ENCODE measurements at regions not wholly inside any gene's neighbourhood (a gene's known extent, or its start where the extent isn't known, plus 50 kb on each side); places are given as distances from the start of the nearest gene placed in this dataset.

DNA sequence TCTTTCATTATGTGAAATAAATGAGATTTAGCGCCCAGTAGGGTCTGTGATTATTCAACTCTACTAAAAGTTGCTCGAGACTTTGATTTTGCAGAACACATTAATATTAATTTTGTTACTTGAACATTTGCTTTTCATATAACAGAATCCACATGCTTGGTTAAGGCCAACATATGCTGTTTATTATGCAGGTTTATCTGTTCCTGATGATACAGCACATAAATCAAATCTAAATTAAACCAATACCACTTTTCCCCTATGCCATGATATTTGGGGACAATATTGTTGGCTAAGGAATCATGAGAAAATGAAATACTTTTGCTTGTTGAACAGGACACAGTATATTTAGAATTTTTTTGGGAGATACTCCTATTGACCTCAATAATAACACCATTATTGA, 291.1 kb downstream of the USP25 start:
- Histone ChIP-seq H3K4me1 (ENCODE audit: control insufficient read depth in 2 of 2, insufficient read depth in 1 of 2, low read depth in 1 of 2, low read length in 2 of 2) (no peaks in the 10 kb centered on the region), H2BK12ac (ENCODE audit: low read length) (no peak overlapping the region), H4K8ac (ENCODE audit: low read depth, low read length) (no peak overlapping the region), H3K79me1 (ENCODE audit: low read depth, low read length) (no peaks in the 10 kb centered on the region), H3K27ac (replicated peaks; ENCODE audit: low read length) (no peak overlapping the region), H2AFZ (ENCODE audit: low read length) (no peak overlapping the region), H2BK15ac (ENCODE audit: low read length) (no peak overlapping the region), H3K9me3 (replicated peaks in 1 of 2; ENCODE audit: control insufficient read depth in 2 of 2, insufficient read depth in 1 of 2, low read depth in 1 of 2, low read length in 2 of 2) (no peaks in the 10 kb centered on the region), H3K18ac (ENCODE audit: low read length) (no peak overlapping the region), H3K9ac (ENCODE audit: low read depth, low read length, poor library complexity) (no peak overlapping the region), H2BK5ac (ENCODE audit: low read length) (no peak overlapping the region), H3K4me3 (ENCODE audit: low read length in 2 of 2) (no peak overlapping the region), H2BK120ac (ENCODE audit: low read depth, low read length) (no peak overlapping the region), H3K23ac (ENCODE audit: low read depth, low read length, poor library complexity) (no peak overlapping the region), H2AK5ac (ENCODE audit: low read depth, low read length) (no peak overlapping the region), H4K91ac (ENCODE audit: low read depth, low read length, poor library complexity) (no peak overlapping the region), H3K14ac (ENCODE audit: low read length) (no peak overlapping the region), H3K27me3 (ENCODE audit: control insufficient read depth in 3 of 3, insufficient read depth in 3 of 3, low read depth in 1 of 3, low read length in 3 of 3) (no peaks in the 10 kb centered on the region), H3K4ac (ENCODE audit: low read length) (no peak overlapping the region), H3K36me3 (replicated peaks in 1 of 2; ENCODE audit: control insufficient read depth in 2 of 2, insufficient read depth in 2 of 2, low read length in 2 of 2) (no peaks in the 10 kb centered on the region), H3K4me2 (ENCODE audit: insufficient read depth, low read length, poor library complexity, severe bottlenecking) (no peak overlapping the region)
- whole genome bisulfite sequencing, 2 donors (ENCODE audit: extremely low coverage in 2 of 2, insufficient read length in 2 of 2, insufficient replicate concordance in 1 of 2): no CpG with 5 or more reads among the region's 2 CpGs
- no peak for DNase-seq (ENCODE audit: low spot score)

DNA sequence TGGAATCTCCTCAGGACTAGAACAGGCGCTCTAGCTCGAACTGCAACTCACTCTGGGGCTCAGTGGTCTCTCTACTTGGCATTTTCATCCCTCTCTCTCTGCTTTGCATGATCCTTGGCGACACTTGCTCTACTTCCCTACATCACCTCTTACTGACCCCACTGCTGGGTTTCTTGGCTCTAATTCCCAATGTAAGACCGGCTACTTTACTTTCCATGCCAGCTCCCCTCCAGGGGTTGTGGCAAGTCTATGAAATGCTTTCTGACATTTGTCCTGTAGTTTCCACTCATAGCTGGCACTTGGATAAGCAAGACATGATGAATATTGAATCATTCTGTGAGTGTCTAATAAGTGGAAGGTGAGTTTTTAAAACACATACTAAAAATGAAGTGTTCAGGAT, 292.3 kb downstream of the USP25 start:
- no peak overlapping the region for H3K14ac ChIP-seq (ENCODE audit: low read length)
- WGBS, 2 donors (ENCODE audit: extremely low coverage in 2 of 2, insufficient read length in 2 of 2, insufficient replicate concordance in 1 of 2): no CpG with 5 or more reads among the region's 4 CpGs
- no peaks in the 10 kb centered on the region for H3K9me3 ChIP-seq (replicated peaks in 1 of 2; ENCODE audit: control insufficient read depth in 2 of 2, insufficient read depth in 1 of 2, low read depth in 1 of 2, low read length in 2 of 2)
- no peak overlapping the region for H2BK12ac ChIP-seq (ENCODE audit: low read length)
- no peak overlapping the region for H3K23ac ChIP-seq (ENCODE audit: low read depth, low read length, poor library complexity)
- no peaks in the 10 kb centered on the region for H3K4me1 ChIP-seq (ENCODE audit: control insufficient read depth in 2 of 2, insufficient read depth in 1 of 2, low read depth in 1 of 2, low read length in 2 of 2)
- no peak overlapping the region for H4K8ac ChIP-seq (ENCODE audit: low read depth, low read length)
- H4K91ac ChIP-seq (ENCODE audit: low read depth, low read length, poor library complexity): no peak overlapping the region
- H3K4me3 ChIP-seq (ENCODE audit: low read length in 2 of 2): no peak overlapping the region
- H3K27ac ChIP-seq (replicated peaks; ENCODE audit: low read length): no peak overlapping the region
- H3K79me1 ChIP-seq (ENCODE audit: low read depth, low read length): no peaks in the 10 kb centered on the region
- no peak overlapping the region for H3K4me2 ChIP-seq (ENCODE audit: insufficient read depth, low read length, poor library complexity, severe bottlenecking)
- H3K18ac ChIP-seq (ENCODE audit: low read length): no peak overlapping the region
- no peak for DNase-seq (ENCODE audit: low spot score)
- no peak overlapping the region for H2BK15ac ChIP-seq (ENCODE audit: low read length)
- no peak overlapping the region for H2BK120ac ChIP-seq (ENCODE audit: low read depth, low read length)
- H2AFZ ChIP-seq (ENCODE audit: low read length): peak overlapping the region; percentile 23
- no peak overlapping the region for H3K4ac ChIP-seq (ENCODE audit: low read length)
- H2BK5ac ChIP-seq (ENCODE audit: low read length): no peak overlapping the region
- no peak overlapping the region for H2AK5ac ChIP-seq (ENCODE audit: low read depth, low read length)
- H3K9ac ChIP-seq (ENCODE audit: low read depth, low read length, poor library complexity): no peak overlapping the region
- H3K27me3 ChIP-seq (ENCODE audit: control insufficient read depth in 3 of 3, insufficient read depth in 3 of 3, low read depth in 1 of 3, low read length in 3 of 3): no peaks in the 10 kb centered on the region
- no peaks in the 10 kb centered on the region for H3K36me3 ChIP-seq (replicated peaks in 1 of 2; ENCODE audit: control insufficient read depth in 2 of 2, insufficient read depth in 2 of 2, low read length in 2 of 2)

- H3K4me2 ChIP-seq (ENCODE audit: insufficient read depth, low read length, poor library complexity, severe bottlenecking): no peak overlapping the region
- H3K4me1 ChIP-seq (ENCODE audit: control insufficient read depth in 2 of 2, insufficient read depth in 1 of 2, low read depth in 1 of 2, low read length in 2 of 2): no peaks in the 10 kb centered on the region
- no peak overlapping the region for H3K18ac ChIP-seq (ENCODE audit: low read length)
- H3K9ac ChIP-seq (ENCODE audit: low read depth, low read length, poor library complexity): no peak overlapping the region
- no peak overlapping the region for H2BK12ac ChIP-seq (ENCODE audit: low read length)
- H2BK5ac ChIP-seq (ENCODE audit: low read length): no peak overlapping the region
- H2AFZ ChIP-seq (ENCODE audit: low read length): no peak overlapping the region
- no peaks in the 10 kb centered on the region for H3K9me3 ChIP-seq (replicated peaks in 1 of 2; ENCODE audit: control insufficient read depth in 2 of 2, insufficient read depth in 1 of 2, low read depth in 1 of 2, low read length in 2 of 2)
- H3K36me3 ChIP-seq (replicated peaks in 1 of 2; ENCODE audit: control insufficient read depth in 2 of 2, insufficient read depth in 2 of 2, low read length in 2 of 2): no peaks in the 10 kb centered on the region
- no peak overlapping the region for H3K4ac ChIP-seq (ENCODE audit: low read length)
- H3K4me3 ChIP-seq (ENCODE audit: low read length in 2 of 2): no peak overlapping the region
- H4K8ac ChIP-seq (ENCODE audit: low read depth, low read length): no peak overlapping the region
- no peaks in the 10 kb centered on the region for H3K27me3 ChIP-seq (ENCODE audit: control insufficient read depth in 3 of 3, insufficient read depth in 3 of 3, low read depth in 1 of 3, low read length in 3 of 3)
- H3K27ac ChIP-seq (replicated peaks; ENCODE audit: low read length): no peak overlapping the region
- no peak overlapping the region for H3K23ac ChIP-seq (ENCODE audit: low read depth, low read length, poor library complexity)
- H2AK5ac ChIP-seq (ENCODE audit: low read depth, low read length): no peak overlapping the region
- DNase-seq (ENCODE audit: low spot score): no peak
- no peaks in the 10 kb centered on the region for H3K79me1 ChIP-seq (ENCODE audit: low read depth, low read length)
- H2BK120ac ChIP-seq (ENCODE audit: low read depth, low read length): no peak overlapping the region
- H2BK15ac ChIP-seq (ENCODE audit: low read length): no peak overlapping the region
- no CpG with 5 or more reads among the region's 3 CpGs for WGBS, 2 donors (ENCODE audit: extremely low coverage in 2 of 2, insufficient read length in 2 of 2, insufficient replicate concordance in 1 of 2)
- no peak overlapping the region for H4K91ac ChIP-seq (ENCODE audit: low read depth, low read length, poor library complexity)
- no peak overlapping the region for H3K14ac ChIP-seq (ENCODE audit: low read length)
Measured at GRCh38 chr21:16022921-16023320, 293.1 kb downstream of the USP25 start.

GRCh38 chr21:16028142-16028541, 298.4 kb downstream of the USP25 start:
- H3K9me3 ChIP-seq (replicated peaks in 1 of 2; ENCODE audit: control insufficient read depth in 2 of 2, insufficient read depth in 1 of 2, low read depth in 1 of 2, low read length in 2 of 2): no peaks in the 10 kb centered on the region
- H2AFZ ChIP-seq (ENCODE audit: low read length): no peak overlapping the region
- H2AK5ac ChIP-seq (ENCODE audit: low read depth, low read length): no peak overlapping the region
- no peak overlapping the region for H3K14ac ChIP-seq (ENCODE audit: low read length)
- DNase-seq (ENCODE audit: low spot score): no peak
- H3K27me3 ChIP-seq (ENCODE audit: control insufficient read depth in 3 of 3, insufficient read depth in 3 of 3, low read depth in 1 of 3, low read length in 3 of 3): no peaks in the 10 kb centered on the region
- WGBS, 2 donors (ENCODE audit: extremely low coverage in 2 of 2, insufficient read length in 2 of 2, insufficient replicate concordance in 1 of 2): no CpG with 5 or more reads among the region's 2 CpGs
- no peak overlapping the region for H2BK15ac ChIP-seq (ENCODE audit: low read length)
- no peak overlapping the region for H3K4me2 ChIP-seq (ENCODE audit: insufficient read depth, low read length, poor library complexity, severe bottlenecking)
- no peak overlapping the region for H2BK12ac ChIP-seq (ENCODE audit: low read length)
- no peaks in the 10 kb centered on the region for H3K4me1 ChIP-seq (ENCODE audit: control insufficient read depth in 2 of 2, insufficient read depth in 1 of 2, low read depth in 1 of 2, low read length in 2 of 2)
- no peak overlapping the region for H3K27ac ChIP-seq (replicated peaks; ENCODE audit: low read length)
- H2BK5ac ChIP-seq (ENCODE audit: low read length): no peak overlapping the region
- H3K4ac ChIP-seq (ENCODE audit: low read length): no peak overlapping the region
- H3K79me1 ChIP-seq (ENCODE audit: low read depth, low read length): no peaks in the 10 kb centered on the region
- H4K91ac ChIP-seq (ENCODE audit: low read depth, low read length, poor library complexity): no peak overlapping the region
- H3K18ac ChIP-seq (ENCODE audit: low read length): no peak overlapping the region
- H3K23ac ChIP-seq (ENCODE audit: low read depth, low read length, poor library complexity): no peak overlapping the region
- no peak overlapping the region for H3K9ac ChIP-seq (ENCODE audit: low read depth, low read length, poor library complexity)
- no peak overlapping the region for H3K4me3 ChIP-seq (ENCODE audit: low read length in 2 of 2)
- H3K36me3 ChIP-seq (replicated peaks in 1 of 2; ENCODE audit: control insufficient read depth in 2 of 2, insufficient read depth in 2 of 2, low read length in 2 of 2): no peaks in the 10 kb centered on the region
- H4K8ac ChIP-seq (ENCODE audit: low read depth, low read length): no peak overlapping the region
- H2BK120ac ChIP-seq (ENCODE audit: low read depth, low read length): no peak overlapping the region

All from neuronal stem cell (in vitro differentiated cells).